ENCODE measurements at regions not wholly inside any gene's neighbourhood (a gene's known extent, or its start where the extent isn't known, plus 50 kb on each side); places are given as distances from the start of the nearest gene placed in this dataset.

DNA sequence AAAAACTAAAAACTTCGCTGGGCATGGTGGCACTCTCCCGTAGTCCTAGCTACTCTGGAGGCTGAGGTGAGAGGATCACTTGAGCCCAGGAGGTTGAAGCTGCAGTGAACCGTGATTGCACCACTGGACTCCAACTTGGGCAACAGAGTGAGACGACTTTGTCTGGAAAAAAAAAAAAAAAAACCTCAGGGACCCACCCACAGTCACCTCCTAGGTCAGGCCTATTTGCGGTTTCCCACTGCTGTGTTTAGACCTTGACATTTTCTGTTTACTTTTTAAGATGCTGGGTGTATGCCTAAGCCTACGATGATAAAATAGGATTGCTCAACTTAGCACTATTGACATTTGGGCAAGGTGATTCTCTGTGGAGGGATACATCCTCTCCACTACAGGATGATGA is 197.4 kb upstream of the TBL1X start:
- Histone ChIP-seq H3K36me3 (replicated peaks in 1 of 2) (no peaks in the 10 kb centered on the region), H3K4me1 (replicated peaks in 1 of 2) (no peaks in the 10 kb centered on the region), H3K27ac (no peak overlapping the region), H3K9me3 (replicated peaks in 1 of 3) (no peaks in the 10 kb centered on the region), H3K4me3 (no peak overlapping the region), H3K27me3 (no peaks in the 10 kb centered on the region)
- peak in 2 of 7 donors; percentile 3 to 16 for DNase-seq
- no peak for TF ChIP-seq POLR2A (IDR thresholded peaks at IDR 0.05)
- TF ChIP-seq, protein P1, sequence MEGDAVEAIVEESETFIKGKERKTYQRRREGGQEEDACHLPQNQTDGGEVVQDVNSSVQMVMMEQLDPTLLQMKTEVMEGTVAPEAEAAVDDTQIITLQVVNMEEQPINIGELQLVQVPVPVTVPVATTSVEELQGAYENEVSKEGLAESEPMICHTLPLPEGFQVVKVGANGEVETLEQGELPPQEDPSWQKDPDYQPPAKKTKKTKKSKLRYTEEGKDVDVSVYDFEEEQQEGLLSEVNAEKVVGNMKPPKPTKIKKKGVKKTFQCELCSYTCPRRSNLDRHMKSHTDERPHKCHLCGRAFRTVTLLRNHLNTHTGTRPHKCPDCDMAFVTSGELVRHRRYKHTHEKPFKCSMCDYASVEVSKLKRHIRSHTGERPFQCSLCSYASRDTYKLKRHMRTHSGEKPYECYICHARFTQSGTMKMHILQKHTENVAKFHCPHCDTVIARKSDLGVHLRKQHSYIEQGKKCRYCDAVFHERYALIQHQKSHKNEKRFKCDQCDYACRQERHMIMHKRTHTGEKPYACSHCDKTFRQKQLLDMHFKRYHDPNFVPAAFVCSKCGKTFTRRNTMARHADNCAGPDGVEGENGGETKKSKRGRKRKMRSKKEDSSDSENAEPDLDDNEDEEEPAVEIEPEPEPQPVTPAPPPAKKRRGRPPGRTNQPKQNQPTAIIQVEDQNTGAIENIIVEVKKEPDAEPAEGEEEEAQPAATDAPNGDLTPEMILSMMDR (IDR thresholded peaks at IDR 0.05), result no peak
- 51 to 62% (median 53%) methylated on average over 6 of the region's 6 CpGs for WGBS, 4 donors
- intact Hi-C loops (cut with DNase I), result no loop called here

- no peak for DNase-seq
- Histone ChIP-seq H3K36me3 (replicated peaks in 1 of 2) (no peaks in the 10 kb centered on the region), H3K9me3 (replicated peaks in 1 of 3) (no peaks in the 10 kb centered on the region), H3K4me1 (replicated peaks in 1 of 2) (no peaks in the 10 kb centered on the region), H3K4me3 (no peak overlapping the region), H3K27ac (no peak overlapping the region), H3K27me3 (no peaks in the 10 kb centered on the region)
- intact Hi-C loops (cut with DNase I), result no loop called here
- TF ChIP-seq, protein P1 (IDR thresholded peaks at IDR 0.05), result no peak
- no peak for TF ChIP-seq POLR2A (IDR thresholded peaks at IDR 0.05)
- WGBS, 4 donors, result 84 to 90% (median 87%) methylated on average over 4 of the region's 4 CpGs
These were observed 195.7 kb upstream of the TBL1X start for GRCh38 chrX:9269134-9269533.

DNA sequence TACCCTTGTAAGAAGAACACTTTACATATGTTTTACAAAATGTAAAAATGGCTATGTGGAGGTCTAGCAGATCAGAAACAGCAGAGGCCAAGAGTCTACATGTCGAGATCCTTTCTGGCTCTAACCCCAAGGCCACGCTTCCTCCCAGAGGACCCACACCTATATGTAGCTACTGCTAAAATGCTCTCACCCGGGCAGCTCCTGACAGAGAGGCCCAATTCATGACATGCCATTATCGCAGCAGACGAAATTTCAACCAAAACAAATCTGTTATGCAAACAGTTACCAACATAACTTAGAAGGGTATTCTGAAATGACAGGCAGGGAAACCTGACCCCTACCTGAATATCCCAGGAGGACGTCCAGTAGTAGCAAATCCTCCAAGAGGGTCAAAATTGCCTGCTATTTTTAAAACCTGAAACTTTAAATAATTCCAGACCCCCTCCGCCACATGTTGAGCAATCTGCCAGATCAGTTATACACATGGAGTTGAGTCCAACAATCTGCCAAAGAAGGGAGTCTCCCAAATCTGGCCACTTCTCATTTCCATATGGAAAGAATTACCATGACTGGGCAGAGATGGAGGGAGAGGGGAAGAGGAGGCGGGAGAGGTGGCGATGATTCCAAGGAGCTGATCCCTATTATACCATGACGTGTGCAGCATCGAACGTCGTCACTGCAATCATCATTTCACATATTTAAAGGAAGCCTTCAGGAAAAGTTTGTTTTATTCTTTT is 192.9 kb upstream of the TBL1X start:
- Histone ChIP-seq H3K27me3 (no peaks in the 10 kb centered on the region), H3K9me3 (replicated peaks in 1 of 3) (no peaks in the 10 kb centered on the region), H3K36me3 (replicated peaks in 1 of 2) (no peaks in the 10 kb centered on the region), H3K4me3 (no peak overlapping the region), H3K27ac (no peak overlapping the region), H3K4me1 (replicated peaks in 1 of 2) (no peaks in the 10 kb centered on the region)
- DNase-seq, result no peak
- intact Hi-C loops (cut with DNase I), result no loop called here
- 78 to 93% (median 84%) methylated on average over 10 to 13 of the region's 13 CpGs for WGBS, 4 donors
- TF ChIP-seq POLR2A (IDR thresholded peaks at IDR 0.05), result no peak
- TF ChIP-seq, protein P1 (IDR thresholded peaks at IDR 0.05), result no peak

DNA sequence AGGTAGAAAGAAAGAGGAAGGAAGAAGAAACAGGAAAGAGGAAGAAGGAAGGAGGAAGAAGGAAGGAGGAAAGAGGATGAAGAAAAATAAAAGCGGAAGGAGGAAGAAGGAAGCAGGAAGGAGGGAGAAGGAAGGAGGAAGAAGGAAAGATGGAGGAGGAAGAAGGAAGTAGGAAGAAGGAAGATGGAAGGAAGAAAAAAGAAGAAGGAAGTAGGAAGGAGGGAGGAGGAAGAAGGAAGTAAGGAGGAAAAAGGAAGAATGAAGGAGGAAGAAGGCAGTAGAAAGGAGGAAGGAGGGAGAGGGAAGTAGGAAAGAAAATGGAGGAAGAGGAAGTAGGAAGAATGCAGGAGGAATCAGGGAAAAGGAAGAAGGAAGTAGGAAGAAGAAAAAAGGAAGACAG is 191.1 kb upstream of the TBL1X start:
- no peak for DNase-seq
- H3K4me3 ChIP-seq, result no peak overlapping the region
- no peaks in the 10 kb centered on the region for H3K9me3 ChIP-seq (replicated peaks in 1 of 3)
- H3K36me3 ChIP-seq (replicated peaks in 1 of 2), result no peaks in the 10 kb centered on the region
- 81 to 100% (median 93%) methylated on average over 1 of the region's 1 CpG for WGBS, 4 donors
- H3K27ac ChIP-seq, result no peak overlapping the region
- no peaks in the 10 kb centered on the region for H3K4me1 ChIP-seq (replicated peaks in 1 of 2)
- H3K27me3 ChIP-seq, result no peaks in the 10 kb centered on the region
- TF ChIP-seq, protein P1 (IDR thresholded peaks at IDR 0.05), result no peak
- no peak for TF ChIP-seq POLR2A (IDR thresholded peaks at IDR 0.05)
- intact Hi-C loops (cut with DNase I), result no loop called here

All from adrenal gland (tissue), 9 donors.